PFSK-1 (cell line): ENCODE measurements at regions not wholly inside any gene's neighbourhood (a gene's known extent, or its start where the extent isn't known, plus 50 kb on each side); places are given as distances from the start of the nearest gene placed in this dataset.

Experiments used
- FOXP2 ChIP-seq: optimal IDR thresholded peaks from 2 replicates; pipeline ENCODE3; 2011; ENCODE audit warnings: borderline replicate concordance, control low read depth, inconsistent platforms; ENCODE audit not compliant: insufficient read depth; ENCODE audit errors: extremely low read length, extremely low read depth
- POLR2AphosphoS5 ChIP-seq: IDR thresholded peaks from 2 replicates; pipeline ENCODE4 v1.6.1; 2012; ENCODE audit warnings: low read depth, mild to moderate bottlenecking, control low read depth, low read length, moderate library complexity
- SIN3A ChIP-seq: IDR thresholded peaks from 2 replicates; pipeline ENCODE4 v1.6.1; 2012; ENCODE audit warnings: mild to moderate bottlenecking, low read length, moderate library complexity, borderline replicate concordance; ENCODE audit not compliant: insufficient read depth
- TAF1 ChIP-seq: IDR thresholded peaks from 2 replicates; pipeline ENCODE4 v1.6.1; 2012; ENCODE audit warnings: low read length, control low read depth, borderline replicate concordance; ENCODE audit not compliant: insufficient read depth
- TF ChIP-seq, protein P1 (sequence below), 2 experiments: IDR thresholded peaks; 2 replicates each; pipeline versions ENCODE4 v1.6.1 to v1.8.0; 2011 to 2012; ENCODE audit warnings: low read depth in 2 of 2, low read length in 2 of 2, control low read depth in 1 of 2, inconsistent platforms in 1 of 2, mild to moderate bottlenecking in 1 of 2, moderate library complexity in 1 of 2; ENCODE audit not compliant: insufficient read depth in 1 of 2

DNA sequence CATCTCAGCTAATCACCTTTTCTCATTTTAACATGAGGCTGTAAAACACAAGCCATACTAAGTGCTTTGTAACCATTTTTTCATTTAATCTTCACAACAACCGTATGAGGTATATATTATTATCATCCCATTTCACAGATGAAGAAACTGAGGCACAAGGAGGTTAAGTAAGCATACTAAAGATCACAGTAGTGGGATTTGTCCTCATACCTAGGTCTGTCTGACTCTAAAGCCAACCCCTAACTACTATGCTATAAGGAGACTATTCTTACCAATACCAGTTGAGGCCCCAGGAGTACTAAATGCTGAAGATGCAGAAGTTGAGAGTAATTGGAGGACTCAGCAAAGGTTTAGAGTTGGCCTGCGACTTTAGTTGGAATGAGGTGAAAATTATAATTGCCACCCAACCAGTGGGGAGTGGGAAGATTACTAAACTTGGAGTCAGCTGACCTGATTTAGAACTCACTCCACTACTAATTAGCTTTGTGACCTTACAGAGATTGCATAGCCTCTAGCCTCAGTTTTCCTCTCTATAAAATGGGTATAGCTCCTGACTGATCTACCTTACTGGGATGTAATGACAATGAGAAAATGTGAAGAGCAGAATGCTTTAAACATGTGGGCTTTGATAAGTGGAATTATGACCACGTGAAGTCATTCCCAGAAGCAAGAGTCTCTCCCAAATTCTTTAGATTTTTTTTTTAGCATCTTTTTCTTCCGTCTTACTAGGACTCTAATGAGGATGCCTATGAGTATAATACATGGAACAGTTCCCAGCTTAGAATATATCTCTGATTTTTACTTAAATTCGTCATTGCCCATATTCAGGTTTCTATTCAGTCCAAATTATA, 85.8 kb upstream of the IPO9 start:
- TF ChIP-seq SIN3A: no peak
- no peak for TF ChIP-seq POLR2AphosphoS5
- no peak for TF ChIP-seq FOXP2
- TF ChIP-seq TAF1: no peak
- TF ChIP-seq, protein P1, sequence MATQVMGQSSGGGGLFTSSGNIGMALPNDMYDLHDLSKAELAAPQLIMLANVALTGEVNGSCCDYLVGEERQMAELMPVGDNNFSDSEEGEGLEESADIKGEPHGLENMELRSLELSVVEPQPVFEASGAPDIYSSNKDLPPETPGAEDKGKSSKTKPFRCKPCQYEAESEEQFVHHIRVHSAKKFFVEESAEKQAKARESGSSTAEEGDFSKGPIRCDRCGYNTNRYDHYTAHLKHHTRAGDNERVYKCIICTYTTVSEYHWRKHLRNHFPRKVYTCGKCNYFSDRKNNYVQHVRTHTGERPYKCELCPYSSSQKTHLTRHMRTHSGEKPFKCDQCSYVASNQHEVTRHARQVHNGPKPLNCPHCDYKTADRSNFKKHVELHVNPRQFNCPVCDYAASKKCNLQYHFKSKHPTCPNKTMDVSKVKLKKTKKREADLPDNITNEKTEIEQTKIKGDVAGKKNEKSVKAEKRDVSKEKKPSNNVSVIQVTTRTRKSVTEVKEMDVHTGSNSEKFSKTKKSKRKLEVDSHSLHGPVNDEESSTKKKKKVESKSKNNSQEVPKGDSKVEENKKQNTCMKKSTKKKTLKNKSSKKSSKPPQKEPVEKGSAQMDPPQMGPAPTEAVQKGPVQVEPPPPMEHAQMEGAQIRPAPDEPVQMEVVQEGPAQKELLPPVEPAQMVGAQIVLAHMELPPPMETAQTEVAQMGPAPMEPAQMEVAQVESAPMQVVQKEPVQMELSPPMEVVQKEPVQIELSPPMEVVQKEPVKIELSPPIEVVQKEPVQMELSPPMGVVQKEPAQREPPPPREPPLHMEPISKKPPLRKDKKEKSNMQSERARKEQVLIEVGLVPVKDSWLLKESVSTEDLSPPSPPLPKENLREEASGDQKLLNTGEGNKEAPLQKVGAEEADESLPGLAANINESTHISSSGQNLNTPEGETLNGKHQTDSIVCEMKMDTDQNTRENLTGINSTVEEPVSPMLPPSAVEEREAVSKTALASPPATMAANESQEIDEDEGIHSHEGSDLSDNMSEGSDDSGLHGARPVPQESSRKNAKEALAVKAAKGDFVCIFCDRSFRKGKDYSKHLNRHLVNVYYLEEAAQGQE (IDR thresholded peaks at IDR 0.05; ENCODE audit: insufficient read depth in 1 of 2, low read depth in 2 of 2, low read length in 2 of 2): no peak

DNA sequence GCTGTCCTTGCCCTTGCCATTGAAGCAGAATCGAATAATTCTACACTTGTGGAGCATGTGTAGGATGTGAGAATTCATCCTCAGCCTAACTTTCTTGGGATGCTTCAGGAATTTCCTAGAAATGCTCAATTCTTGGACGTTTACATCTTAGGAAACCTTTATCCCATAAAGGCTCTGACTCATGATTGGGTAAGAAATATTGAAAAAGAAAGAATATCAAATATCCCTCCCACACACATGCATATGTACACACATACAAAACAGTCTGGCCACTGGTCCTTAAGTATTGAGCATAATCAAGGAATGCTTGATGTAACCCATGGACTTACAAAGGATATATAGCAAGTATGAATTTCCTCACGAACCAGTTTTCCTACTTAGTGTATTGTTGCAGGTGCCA, 83.9 kb upstream of the IPO9 start:
- TF ChIP-seq TAF1 (no peak), FOXP2 (no peak), POLR2AphosphoS5 (no peak), SIN3A (no peak)
- TF ChIP-seq, protein P1 (IDR thresholded peaks at IDR 0.05; ENCODE audit: insufficient read depth in 1 of 2, low read depth in 2 of 2, low read length in 2 of 2): no peak

DNA sequence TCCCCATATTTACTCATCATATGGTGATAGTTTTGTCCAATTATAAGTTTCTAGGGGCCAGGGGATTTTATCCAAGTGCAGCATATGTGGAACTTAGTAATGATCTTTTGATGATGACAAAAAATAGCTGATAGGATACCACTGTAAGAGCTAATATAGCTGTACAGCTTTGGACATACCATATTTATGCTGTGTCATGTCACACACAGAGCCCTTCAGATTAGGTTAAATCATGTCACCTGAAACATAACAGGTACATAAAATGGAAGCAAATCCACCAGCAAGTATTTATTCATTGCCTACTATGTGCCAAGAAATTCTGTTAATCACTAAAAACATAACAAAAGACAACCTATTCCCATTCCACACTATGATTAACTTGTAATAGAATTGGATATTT, 82.8 kb upstream of the IPO9 start:
- no peak for TF ChIP-seq TAF1
- TF ChIP-seq, protein P1 (IDR thresholded peaks at IDR 0.05; ENCODE audit: insufficient read depth in 1 of 2, low read depth in 2 of 2, low read length in 2 of 2): no peak
- no peak for TF ChIP-seq POLR2AphosphoS5
- TF ChIP-seq FOXP2: no peak
- no peak for TF ChIP-seq SIN3A

DNA sequence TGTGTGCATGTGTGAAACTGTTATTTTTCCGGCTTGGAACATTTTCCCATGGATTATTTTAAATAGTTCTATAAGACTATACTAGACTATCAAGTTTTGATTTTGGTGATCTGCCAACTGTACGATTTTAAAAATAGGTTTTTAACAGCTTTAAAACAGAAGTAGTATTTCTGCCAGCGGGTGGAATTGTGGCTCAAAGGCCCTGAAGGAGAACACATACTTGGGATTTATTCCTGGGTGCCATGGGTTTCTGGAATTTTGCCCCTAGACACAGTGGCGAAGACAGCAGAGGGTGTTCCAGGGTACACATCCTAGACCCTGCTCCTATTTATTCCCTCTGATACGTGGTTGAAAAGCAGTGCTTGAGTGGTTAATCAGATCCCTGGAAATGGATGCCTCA, 81.7 kb upstream of the IPO9 start:
- no peak for TF ChIP-seq TAF1
- TF ChIP-seq POLR2AphosphoS5: no peak
- TF ChIP-seq SIN3A: no peak
- TF ChIP-seq, protein P1 (IDR thresholded peaks at IDR 0.05; ENCODE audit: insufficient read depth in 1 of 2, low read depth in 2 of 2, low read length in 2 of 2): no peak
- no peak for TF ChIP-seq FOXP2
